CMK (cell line): ENCODE measurements at regions not wholly inside any gene's neighbourhood (a gene's known extent, or its start where the extent isn't known, plus 50 kb on each side); places are given as distances from the start of the nearest gene placed in this dataset.

ENCODE experiments used
- DNase-seq: peaks from one replicate; pipeline ENCODE4 v3.0.0-alpha.2; 2010; ENCODE audit warnings: low read depth

GRCh38 chr22:22395245-22395644, 113.3 kb downstream of the ZNF280B start:
- DNase-seq = no peak

- no peak for DNase-seq
These were observed 111.7 kb downstream of the ZNF280B start for GRCh38 chr22:22396741-22397291.

GRCh38 chr22:22397292-22397870, 111.2 kb downstream of the ZNF280B start:
- no peak for DNase-seq

GRCh38 chr22:22397875-22398524, 110.5 kb downstream of the ZNF280B start:
- no peak for DNase-seq

GRCh38 chr22:22398530-22399327, 109.8 kb downstream of the ZNF280B start:
- DNase-seq = no peak

GRCh38 chr22:22400099-22400498, 108.4 kb downstream of the ZNF280B start:
- DNase-seq = no peak

GRCh38 chr22:22400964-22401363, 107.6 kb downstream of the ZNF280B start:
- no peak for DNase-seq

GRCh38 chr22:22401381-22401780, 107.2 kb downstream of the ZNF280B start:
- DNase-seq = no peak

- no peak for DNase-seq
These were observed 105.2 kb downstream of the ZNF280B start for GRCh38 chr22:22403306-22403705.

- DNase-seq = no peak
These were observed 104.8 kb downstream of the ZNF280B start for GRCh38 chr22:22403771-22404170.

GRCh38 chr22:22404598-22405284, 103.8 kb downstream of the ZNF280B start:
- DNase-seq = no peak

- DNase-seq = no peak
These were observed 102.0 kb downstream of the ZNF280B start for GRCh38 chr22:22406445-22407027.

- DNase-seq = no peak
These were observed 101.5 kb downstream of the ZNF280B start for GRCh38 chr22:22407061-22407460.

- no peak for DNase-seq
These were observed 100.3 kb downstream of the ZNF280B start for GRCh38 chr22:22408269-22408668.

- peak; percentile 2 for DNase-seq
These were observed 99.5 kb downstream of the ZNF280B start for GRCh38 chr22:22408731-22409696.

GRCh38 chr22:22410121-22410520, 98.4 kb downstream of the ZNF280B start:
- peak; percentile 26 for DNase-seq

- no peak for DNase-seq
These were observed 97.9 kb downstream of the ZNF280B start for GRCh38 chr22:22410677-22411076.

- no peak for DNase-seq
These were observed 94.3 kb downstream of the ZNF280B start for GRCh38 chr22:22414266-22414665.

GRCh38 chr22:22417495-22418162, 90.9 kb downstream of the ZNF280B start:
- no peak for DNase-seq

GRCh38 chr22:22418163-22418549, 90.4 kb downstream of the ZNF280B start:
- DNase-seq = no peak
